Neural cell (in vitro differentiated cells): ENCODE measurements at regions not wholly inside any gene's neighbourhood (a gene's known extent, or its start where the extent isn't known, plus 50 kb on each side); places are given as distances from the start of the nearest gene placed in this dataset.

ENCODE experiments used
- H2AFZ ChIP-seq: fragments of 200-600, 300-800 bp; sonication (generic), shearing (Covaris generic); 2 replicates; pipeline ENCODE4 v1.6.0; 2014; ENCODE audit warnings: low read depth, mild to moderate bottlenecking, antibody characterized with exemption, low read length, moderate library complexity
- H3F3A ChIP-seq: fragments of 200-600 bp; shearing (Covaris generic); 2 replicates; pipeline ENCODE4 v1.6.1; 2016; ENCODE audit warnings: mild to moderate bottlenecking, moderate library complexity, mixed read lengths, antibody characterized with exemption, low read length; ENCODE audit not compliant: insufficient read depth, poor library complexity, severe bottlenecking
- H3K27ac ChIP-seq: fragments of 200-600, 300-800 bp; sonication (generic), shearing (Covaris generic); 2 replicates; pipeline ENCODE4 v1.5.1; 2014; ENCODE audit warnings: mild to moderate bottlenecking, low read length, moderate library complexity
- H3K27me3 ChIP-seq: fragments of 300-800, 200-600 bp; sonication (generic), shearing (Covaris generic); 2 replicates; pipeline ENCODE4 v1.6.0; 2014; ENCODE audit warnings: mild to moderate bottlenecking, low read depth, low read length, moderate library complexity; ENCODE audit not compliant: insufficient read depth
- H3K36me3 ChIP-seq: fragments of 300-800, 200-600 bp; sonication (generic), shearing (Covaris generic); 2 replicates; pipeline ENCODE4 v1.5.1; 2014; ENCODE audit warnings: mild to moderate bottlenecking, antibody characterized with exemption, low read length, moderate library complexity; ENCODE audit not compliant: insufficient read depth
- H3K4me2 ChIP-seq: fragments of 300-800, 200-600 bp; sonication (generic), shearing (Covaris generic); 2 replicates; pipeline ENCODE4 v1.6.0; 2014; ENCODE audit warnings: mild to moderate bottlenecking, low read length
- H3K4me3 ChIP-seq: fragments of 300-800, 200-600 bp; sonication (generic), shearing (Covaris generic); 2 replicates; pipeline ENCODE4 v1.5.1; 2014; ENCODE audit warnings: mild to moderate bottlenecking, low read length, moderate library complexity
- H3K79me2 ChIP-seq: fragments of 200-600 bp; shearing (Covaris generic); replicated peaks from 2 replicates; pipeline ENCODE4 v1.6.0; 2014; ENCODE audit warnings: mild to moderate bottlenecking, low read length, moderate library complexity; ENCODE audit not compliant: insufficient read depth
- H3K9ac ChIP-seq: fragments of 300-800, 200-600 bp; sonication (generic), shearing (Covaris generic); 2 replicates; pipeline ENCODE4 v1.6.1; 2016; ENCODE audit warnings: mild to moderate bottlenecking, low read length, mixed read lengths
- H3K9me2 ChIP-seq: fragments of 200-600 bp; shearing (Covaris generic); 2 replicates; pipeline ENCODE4 v1.6.1; 2016; ENCODE audit warnings: mild to moderate bottlenecking, low read length, mixed read lengths; ENCODE audit not compliant: insufficient read depth
- H3K9me3 ChIP-seq: fragments of 200-600, 300-800 bp; sonication (generic), shearing (Covaris generic); 2 replicates; pipeline ENCODE4 v1.6.1; 2016; ENCODE audit warnings: mild to moderate bottlenecking, mixed run types, low read length, moderate library complexity, mixed read lengths
- H4K20me1 ChIP-seq: fragments of 200-600 bp; shearing (Covaris generic); 2 replicates; pipeline ENCODE4 v1.6.1; 2016; ENCODE audit warnings: mild to moderate bottlenecking, mixed run types; ENCODE audit not compliant: insufficient read depth
- EP300 ChIP-seq: fragments of 450-650 bp; conservative IDR thresholded peaks from 2 replicates; pipeline ENCODE4 v1.6.1; 2014; ENCODE audit warnings: antibody characterized with exemption, mild to moderate bottlenecking, moderate library complexity; ENCODE audit not compliant: poor library complexity, severe bottlenecking
- EZH2 ChIP-seq: fragments of 200-600, 300-800 bp; shearing (Covaris generic), sonication (generic); IDR thresholded peaks from 2 replicates; pipeline ENCODE4 v1.6.1; 2014; ENCODE audit warnings: antibody characterized with exemption, low read length, borderline replicate concordance, mild to moderate bottlenecking; ENCODE audit not compliant: insufficient read depth, poor library complexity, severe bottlenecking
- MXI1 ChIP-seq: fragments of 450-650 bp; conservative IDR thresholded peaks from 2 replicates; pipeline ENCODE4 v1.6.1; 2014; ENCODE audit warnings: antibody characterized with exemption, mild to moderate bottlenecking; ENCODE audit not compliant: poor library complexity, severe bottlenecking
- POLR2AphosphoS5 ChIP-seq: IDR thresholded peaks from 2 replicates; pipeline ENCODE4 v1.6.1; 2012
- RAD21 ChIP-seq: fragments of 450-650 bp; conservative IDR thresholded peaks from 2 replicates; pipeline ENCODE4 v1.6.1; 2014; ENCODE audit warnings: antibody characterized with exemption, mild to moderate bottlenecking, moderate library complexity
- SMC3 ChIP-seq: fragments of 450-650 bp; conservative IDR thresholded peaks from 2 replicates; pipeline ENCODE4 v1.6.1; 2014; ENCODE audit warnings: antibody characterized with exemption, mild to moderate bottlenecking, moderate library complexity; ENCODE audit not compliant: poor library complexity
- TAF1 ChIP-seq: IDR thresholded peaks from 2 replicates; pipeline ENCODE4 v1.6.1; 2012; ENCODE audit warnings: low read depth
- TF ChIP-seq, protein P1 (sequence below): fragments of 450-650 bp; IDR thresholded peaks from 2 replicates; pipeline ENCODE4 v1.5.1; 2014; ENCODE audit warnings: antibody characterized with exemption, mild to moderate bottlenecking, moderate library complexity; ENCODE audit not compliant: poor library complexity, severe bottlenecking
- TF ChIP-seq, protein P2 (sequence below): IDR thresholded peaks from 2 replicates; pipeline ENCODE4 v1.6.1; 2012; ENCODE audit warnings: borderline replicate concordance

DNA sequence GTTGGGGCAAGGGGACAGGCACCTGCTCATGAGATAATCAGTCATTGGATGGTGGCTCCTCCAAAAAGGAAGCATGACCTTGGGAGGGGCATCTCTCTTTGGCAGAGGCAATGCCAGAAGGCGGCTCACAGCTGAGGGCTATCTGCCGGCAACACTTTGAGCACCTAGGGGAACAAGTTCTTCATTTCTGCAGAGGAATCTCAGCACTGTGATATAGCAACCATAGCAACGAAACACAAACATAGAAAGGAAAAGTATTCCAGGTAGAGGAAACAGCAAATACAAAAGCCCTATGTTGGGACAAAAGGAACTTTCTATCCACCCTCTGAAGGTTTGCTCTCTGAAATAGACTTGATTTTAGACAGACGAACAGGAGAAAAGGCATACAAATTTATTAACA, 89.1 kb upstream of the NEDD4L start:
- TF ChIP-seq, protein P1, sequence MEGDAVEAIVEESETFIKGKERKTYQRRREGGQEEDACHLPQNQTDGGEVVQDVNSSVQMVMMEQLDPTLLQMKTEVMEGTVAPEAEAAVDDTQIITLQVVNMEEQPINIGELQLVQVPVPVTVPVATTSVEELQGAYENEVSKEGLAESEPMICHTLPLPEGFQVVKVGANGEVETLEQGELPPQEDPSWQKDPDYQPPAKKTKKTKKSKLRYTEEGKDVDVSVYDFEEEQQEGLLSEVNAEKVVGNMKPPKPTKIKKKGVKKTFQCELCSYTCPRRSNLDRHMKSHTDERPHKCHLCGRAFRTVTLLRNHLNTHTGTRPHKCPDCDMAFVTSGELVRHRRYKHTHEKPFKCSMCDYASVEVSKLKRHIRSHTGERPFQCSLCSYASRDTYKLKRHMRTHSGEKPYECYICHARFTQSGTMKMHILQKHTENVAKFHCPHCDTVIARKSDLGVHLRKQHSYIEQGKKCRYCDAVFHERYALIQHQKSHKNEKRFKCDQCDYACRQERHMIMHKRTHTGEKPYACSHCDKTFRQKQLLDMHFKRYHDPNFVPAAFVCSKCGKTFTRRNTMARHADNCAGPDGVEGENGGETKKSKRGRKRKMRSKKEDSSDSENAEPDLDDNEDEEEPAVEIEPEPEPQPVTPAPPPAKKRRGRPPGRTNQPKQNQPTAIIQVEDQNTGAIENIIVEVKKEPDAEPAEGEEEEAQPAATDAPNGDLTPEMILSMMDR, result no peak
- TF ChIP-seq EP300 (no peak), RAD21 (no peak), TAF1 (no peak), POLR2AphosphoS5 (no peak), EZH2 (no peak), MXI1 (no peak), SMC3 (no peak)
- TF ChIP-seq, protein P2, sequence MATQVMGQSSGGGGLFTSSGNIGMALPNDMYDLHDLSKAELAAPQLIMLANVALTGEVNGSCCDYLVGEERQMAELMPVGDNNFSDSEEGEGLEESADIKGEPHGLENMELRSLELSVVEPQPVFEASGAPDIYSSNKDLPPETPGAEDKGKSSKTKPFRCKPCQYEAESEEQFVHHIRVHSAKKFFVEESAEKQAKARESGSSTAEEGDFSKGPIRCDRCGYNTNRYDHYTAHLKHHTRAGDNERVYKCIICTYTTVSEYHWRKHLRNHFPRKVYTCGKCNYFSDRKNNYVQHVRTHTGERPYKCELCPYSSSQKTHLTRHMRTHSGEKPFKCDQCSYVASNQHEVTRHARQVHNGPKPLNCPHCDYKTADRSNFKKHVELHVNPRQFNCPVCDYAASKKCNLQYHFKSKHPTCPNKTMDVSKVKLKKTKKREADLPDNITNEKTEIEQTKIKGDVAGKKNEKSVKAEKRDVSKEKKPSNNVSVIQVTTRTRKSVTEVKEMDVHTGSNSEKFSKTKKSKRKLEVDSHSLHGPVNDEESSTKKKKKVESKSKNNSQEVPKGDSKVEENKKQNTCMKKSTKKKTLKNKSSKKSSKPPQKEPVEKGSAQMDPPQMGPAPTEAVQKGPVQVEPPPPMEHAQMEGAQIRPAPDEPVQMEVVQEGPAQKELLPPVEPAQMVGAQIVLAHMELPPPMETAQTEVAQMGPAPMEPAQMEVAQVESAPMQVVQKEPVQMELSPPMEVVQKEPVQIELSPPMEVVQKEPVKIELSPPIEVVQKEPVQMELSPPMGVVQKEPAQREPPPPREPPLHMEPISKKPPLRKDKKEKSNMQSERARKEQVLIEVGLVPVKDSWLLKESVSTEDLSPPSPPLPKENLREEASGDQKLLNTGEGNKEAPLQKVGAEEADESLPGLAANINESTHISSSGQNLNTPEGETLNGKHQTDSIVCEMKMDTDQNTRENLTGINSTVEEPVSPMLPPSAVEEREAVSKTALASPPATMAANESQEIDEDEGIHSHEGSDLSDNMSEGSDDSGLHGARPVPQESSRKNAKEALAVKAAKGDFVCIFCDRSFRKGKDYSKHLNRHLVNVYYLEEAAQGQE, result no peak
- H3K79me2 ChIP-seq, result no peaks in the 10 kb centered on the region
- H4K20me1 ChIP-seq, result no peaks in the 10 kb centered on the region
- no peak overlapping the region for H3K9ac ChIP-seq
- no peaks in the 10 kb centered on the region for H3K27me3 ChIP-seq
- no peak overlapping the region for H3K4me3 ChIP-seq
- H3K9me2 ChIP-seq, result no peaks in the 10 kb centered on the region
- no peak overlapping the region for H3K27ac ChIP-seq
- no peaks in the 10 kb centered on the region for H3F3A ChIP-seq
- H3K36me3 ChIP-seq, result no peaks in the 10 kb centered on the region
- no peak overlapping the region for H3K4me2 ChIP-seq
- no peaks in the 10 kb centered on the region for H3K9me3 ChIP-seq
- H2AFZ ChIP-seq, result no peak overlapping the region

DNA sequence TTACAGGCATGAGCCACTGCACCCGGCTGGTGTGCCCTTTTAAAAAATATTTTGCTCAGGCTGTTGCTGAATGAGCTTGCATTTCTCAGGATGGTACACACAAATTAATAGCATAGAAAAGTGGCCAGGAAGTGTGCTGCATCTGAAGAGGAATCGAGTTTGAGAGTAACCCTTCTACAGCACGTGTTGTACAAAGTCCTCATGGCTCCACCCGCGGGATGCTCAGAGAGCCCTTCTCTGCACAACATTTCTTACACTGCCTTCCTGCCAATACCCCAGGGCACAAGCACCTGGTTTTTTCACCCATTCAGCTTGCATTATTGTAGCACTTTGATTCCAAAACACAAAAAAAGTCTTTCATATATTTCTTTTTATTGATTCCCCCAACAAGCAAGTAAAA, 90.1 kb upstream of the NEDD4L start:
- Histone ChIP-seq H4K20me1 (no peaks in the 10 kb centered on the region), H3K4me2 (no peak overlapping the region), H3K36me3 (no peaks in the 10 kb centered on the region), H3K9me3 (no peaks in the 10 kb centered on the region), H3K4me3 (no peak overlapping the region), H3K27me3 (no peaks in the 10 kb centered on the region), H3K9me2 (no peaks in the 10 kb centered on the region), H2AFZ (no peak overlapping the region), H3F3A (no peaks in the 10 kb centered on the region), H3K27ac (no peak overlapping the region), H3K79me2 (no peaks in the 10 kb centered on the region), H3K9ac (no peak overlapping the region)
- TF ChIP-seq MXI1 (no peak), TAF1 (no peak), RAD21 (no peak), EP300 (no peak), POLR2AphosphoS5 (no peak)
- TF ChIP-seq, protein P1, result no peak
